ENCODE measurements at regions not wholly inside any gene's neighbourhood (a gene's known extent, or its start where the extent isn't known, plus 50 kb on each side); places are given as distances from the start of the nearest gene placed in this dataset.

GRCh38 chr1:25099343-25099951 lies 132.9 kb downstream of the SYF2 start:
- Mint-ChIP-seq H3K9me3 (no peaks in the 10 kb centered on the region), H3K36me3 (no peaks in the 10 kb centered on the region), H3K4me1 (peaks cover 71 to 78% (median 75%) of the 10 kb centered on the region in 3 donors), H3K27me3 (no peaks in the 10 kb centered on the region), H3K4me3 (peak overlapping the region; percentile 34 to 89 (median 76)), H3K27ac (peak overlapping the region; percentile 25 to 95 (median 90))
- DNase-seq = peak; percentile 22 to 78 (median 44)
- Histone ChIP-seq H3K27ac (ENCODE audit: low read depth, low read length) (peak overlapping the region; percentile 0), H3K27me3 (ENCODE audit: insufficient read depth, low read length, poor library complexity, severe bottlenecking) (no peaks in the 10 kb centered on the region), H3K4me1 (ENCODE audit: insufficient read depth, low read length) (peaks cover 71% of the 10 kb centered on the region), H3K4me3 (ENCODE audit: low read length) (peak overlapping the region; percentile 30), H3K9me3 (ENCODE audit: low read length) (no peaks in the 10 kb centered on the region), H3K36me3 (ENCODE audit: insufficient read depth, low read length) (no peaks in the 10 kb centered on the region)
- POLR2A ChIA-PET = interaction anchor here (0.5 to 3.9 kb wide), 12 partner anchors 34 to 252 kb away, joined by 3 to 20 read pairs (median 4); partner anchors contain the start of genes RUNX3 and SYF2
- CTCF ChIA-PET = interaction anchor here (1.2 to 8.8 kb wide), 17 partner anchors 34 to 251 kb away, joined by 3 to 114 read pairs (median 8); partner anchors contain the start of gene RUNX3

DNA sequence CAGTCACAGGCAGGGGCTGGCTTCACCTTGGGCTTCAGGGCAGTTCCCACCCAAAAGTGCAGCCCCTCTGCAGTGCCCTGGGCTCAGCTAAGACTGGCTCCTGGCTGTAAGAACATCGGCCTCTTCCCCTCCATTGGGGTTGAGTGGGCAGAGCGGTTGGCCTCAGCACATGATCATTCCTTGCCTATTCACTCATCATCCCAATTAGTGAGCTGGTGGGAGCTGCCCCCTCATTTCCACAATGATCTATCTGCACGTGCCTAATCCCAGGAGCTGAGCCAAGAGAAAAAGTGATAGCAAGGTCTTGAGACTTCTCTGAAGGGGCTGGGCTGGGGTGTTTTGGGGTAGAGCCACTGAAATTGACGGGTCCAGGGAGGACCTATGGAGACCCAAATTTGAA lies 133.6 kb downstream of the SYF2 start:
- Mint-ChIP-seq H3K9me3 (no peaks in the 10 kb centered on the region), H3K27ac (peak overlapping the region; percentile 25 to 95 (median 90)), H3K27me3 (no peaks in the 10 kb centered on the region), H3K4me3 (peak overlapping the region; percentile 10 to 89 (median 76)), H3K36me3 (peaks cover 0 to 2% (median 0%) of the 10 kb centered on the region in 3 donors), H3K4me1 (peaks cover 78 to 85% (median 82%) of the 10 kb centered on the region in 3 donors)
- no peak for DNase-seq
- no peaks in the 10 kb centered on the region for H3K27me3 ChIP-seq (ENCODE audit: insufficient read depth, low read length, poor library complexity, severe bottlenecking)
- H3K4me1 ChIP-seq (ENCODE audit: insufficient read depth, low read length) = peaks cover 78% of the 10 kb centered on the region
- H3K4me3 ChIP-seq (ENCODE audit: low read length) = peak overlapping the region; percentile 30
- POLR2A ChIA-PET = interaction anchor here (1.4 to 3.9 kb wide), 6 partner anchors 33 to 170 kb away, joined by 3 to 20 read pairs (median 10); partner anchors contain the start of gene RUNX3
- H3K9me3 ChIP-seq (ENCODE audit: low read length) = no peaks in the 10 kb centered on the region
- CTCF ChIA-PET = interaction anchor here (1.2 to 8.8 kb wide), 10 partner anchors 34 to 250 kb away, joined by 3 to 114 read pairs (median 20); partner anchors contain the start of gene RUNX3
- no peaks in the 10 kb centered on the region for H3K36me3 ChIP-seq (ENCODE audit: insufficient read depth, low read length)
- H3K27ac ChIP-seq (ENCODE audit: low read depth, low read length) = no peak overlapping the region

DNA sequence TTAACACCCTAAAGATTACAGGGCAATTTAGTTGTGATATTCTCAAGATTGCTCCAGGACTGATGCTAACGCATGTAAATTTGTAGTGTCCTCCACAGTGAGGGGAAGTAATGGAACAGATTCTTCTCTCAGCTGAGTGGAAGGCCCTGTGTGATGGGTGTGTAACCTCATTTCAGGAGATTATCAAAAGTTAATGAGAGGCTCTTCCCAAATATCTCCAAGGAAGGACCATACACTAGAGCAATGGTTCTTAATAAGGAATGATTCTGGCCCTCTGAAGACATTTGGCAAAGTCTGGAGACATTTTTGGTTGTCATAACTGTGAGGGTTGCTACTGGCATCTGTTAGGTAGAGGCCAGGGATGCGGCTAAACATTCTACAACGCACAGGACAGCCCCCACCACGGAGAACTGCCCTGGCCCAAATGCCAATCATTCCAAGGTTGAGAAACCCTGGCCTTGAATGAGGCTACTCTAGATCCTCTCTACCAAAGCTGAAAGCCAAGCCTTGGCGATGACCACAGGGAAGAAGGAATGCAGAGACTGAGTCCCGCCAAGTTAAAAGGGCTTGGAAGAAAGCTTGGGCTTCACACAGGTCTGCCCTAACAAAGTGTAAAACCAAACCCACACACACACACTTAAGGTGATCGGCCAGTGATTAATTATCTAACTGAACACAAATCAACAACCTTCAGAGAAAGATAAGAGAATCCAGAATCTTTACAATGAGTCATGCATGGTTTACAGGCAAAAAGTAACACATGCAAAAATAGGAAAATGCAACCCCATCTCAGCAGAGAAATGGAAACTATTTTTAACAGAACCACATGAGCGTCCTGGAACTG lies 135.8 kb downstream of the SYF2 start:
- no peak for DNase-seq
- H3K36me3 Mint-ChIP-seq = peaks cover 0 to 2% (median 0%) of the 10 kb centered on the region in 3 donors
- H3K27me3 Mint-ChIP-seq = no peaks in the 10 kb centered on the region
- no peaks in the 10 kb centered on the region for H3K9me3 ChIP-seq (ENCODE audit: low read length)
- H3K4me1 Mint-ChIP-seq = peaks cover 79 to 97% (median 85%) of the 10 kb centered on the region in 3 donors
- no peaks in the 10 kb centered on the region for H3K36me3 ChIP-seq (ENCODE audit: insufficient read depth, low read length)
- peak overlapping the region; percentile 44 to 89 (median 78) for H3K4me3 Mint-ChIP-seq
- H3K27me3 ChIP-seq (ENCODE audit: insufficient read depth, low read length, poor library complexity, severe bottlenecking) = no peaks in the 10 kb centered on the region
- H3K4me1 ChIP-seq (ENCODE audit: insufficient read depth, low read length) = peaks cover 75% of the 10 kb centered on the region
- POLR2A ChIA-PET = interaction anchor here (1.0 kb wide), 1 partner anchor 31 kb away, joined by 6 read pairs; no protein-coding TSS in a partner anchor
- H3K27ac ChIP-seq (ENCODE audit: low read depth, low read length) = no peak overlapping the region
- peak overlapping the region; percentile 84 to 98 (median 90) for H3K27ac Mint-ChIP-seq
- H3K9me3 Mint-ChIP-seq = no peaks in the 10 kb centered on the region
- CTCF ChIA-PET = interaction anchor here (0.9 to 8.8 kb wide), 10 partner anchors 16 to 249 kb away, joined by 3 to 114 read pairs (median 5); partner anchors contain the start of gene RUNX3
- H3K4me3 ChIP-seq (ENCODE audit: low read length) = no peak overlapping the region

GRCh38 chr1:25095635-25096200 lies 136.6 kb downstream of the SYF2 start:
- H3K4me1 Mint-ChIP-seq = peaks cover 71 to 96% (median 77%) of the 10 kb centered on the region in 3 donors

GRCh38 chr1:25094995-25095394 lies 137.3 kb downstream of the SYF2 start:
- Mint-ChIP-seq H3K9me3 (no peaks in the 10 kb centered on the region), H3K4me3 (peak overlapping the region in 6 of 7 donors; percentile 35 to 89 (median 80)), H3K27ac (peak overlapping the region; percentile 45 to 98 (median 93)), H3K4me1 (peaks cover 65 to 91% (median 70%) of the 10 kb centered on the region in 3 donors), H3K36me3 (peaks cover 0 to 2% (median 0%) of the 10 kb centered on the region in 3 donors), H3K27me3 (no peaks in the 10 kb centered on the region)
- Histone ChIP-seq H3K27me3 (ENCODE audit: insufficient read depth, low read length, poor library complexity, severe bottlenecking) (no peaks in the 10 kb centered on the region), H3K4me1 (ENCODE audit: insufficient read depth, low read length) (peaks cover 62% of the 10 kb centered on the region), H3K4me3 (ENCODE audit: low read length) (no peak overlapping the region), H3K27ac (ENCODE audit: low read depth, low read length) (no peak overlapping the region), H3K36me3 (ENCODE audit: insufficient read depth, low read length) (no peaks in the 10 kb centered on the region), H3K9me3 (ENCODE audit: low read length) (no peaks in the 10 kb centered on the region)
- POLR2A ChIA-PET = no interaction called here
- DNase-seq = no peak
- CTCF ChIA-PET = interaction anchor here (0.9 to 8.8 kb wide), 7 partner anchors 24 to 247 kb away, joined by 3 to 114 read pairs (median 4); partner anchors contain the start of gene RUNX3

More at GRCh38 chr1:25095635-25096200, 136.6 kb downstream of the SYF2 start:
- Histone ChIP-seq H3K27ac (ENCODE audit: low read depth, low read length) (no peak overlapping the region), H3K4me3 (ENCODE audit: low read length) (peak overlapping the region; percentile 38), H3K9me3 (ENCODE audit: low read length) (no peaks in the 10 kb centered on the region), H3K4me1 (ENCODE audit: insufficient read depth, low read length) (peaks cover 69% of the 10 kb centered on the region), H3K36me3 (ENCODE audit: insufficient read depth, low read length) (no peaks in the 10 kb centered on the region), H3K27me3 (ENCODE audit: insufficient read depth, low read length, poor library complexity, severe bottlenecking) (no peaks in the 10 kb centered on the region)
- DNase-seq = peak in 3 of 5 donors; percentile 43 to 57 (median 53)
- Mint-ChIP-seq H3K27ac (peak overlapping the region; percentile 84 to 98 (median 90)), H3K27me3 (no peaks in the 10 kb centered on the region), H3K9me3 (no peaks in the 10 kb centered on the region), H3K36me3 (peaks cover 0 to 2% (median 0%) of the 10 kb centered on the region in 3 donors), H3K4me3 (peak overlapping the region; percentile 44 to 89 (median 78))
- ChIA-PET POLR2A (interaction anchor here (1.0 kb wide), 1 partner anchor 30 kb away, joined by 6 read pairs; no protein-coding TSS in a partner anchor), CTCF (interaction anchor here (0.9 to 8.8 kb wide), 8 partner anchors 15 to 248 kb away, joined by 3 to 114 read pairs (median 4); partner anchors contain the start of gene RUNX3)

GRCh38 chr1:25094229-25094628 lies 138.1 kb downstream of the SYF2 start:
- H3K36me3 ChIP-seq (ENCODE audit: insufficient read depth, low read length) = no peaks in the 10 kb centered on the region
- H3K36me3 Mint-ChIP-seq = peaks cover 0 to 2% (median 0%) of the 10 kb centered on the region in 3 donors
- no peak for DNase-seq
- H3K4me1 ChIP-seq (ENCODE audit: insufficient read depth, low read length) = peaks cover 54% of the 10 kb centered on the region
- H3K27ac Mint-ChIP-seq = peak overlapping the region in 6 of 8 donors; percentile 33 to 87 (median 58)
- POLR2A ChIA-PET = no interaction called here
- H3K27ac ChIP-seq (ENCODE audit: low read depth, low read length) = no peak overlapping the region
- peaks cover 58 to 83% (median 62%) of the 10 kb centered on the region in 3 donors for H3K4me1 Mint-ChIP-seq
- no peaks in the 10 kb centered on the region for H3K9me3 ChIP-seq (ENCODE audit: low read length)
- peaks cover 0 to 2% of the 10 kb centered on the region in 2 donors for H3K27me3 Mint-ChIP-seq
- CTCF ChIA-PET = interaction anchor here (0.9 to 8.8 kb wide), 4 partner anchors 24 to 246 kb away, joined by 3 to 114 read pairs (median 6); no protein-coding TSS in a partner anchor
- H3K4me3 ChIP-seq (ENCODE audit: low read length) = no peak overlapping the region
- H3K4me3 Mint-ChIP-seq = peak overlapping the region in 3 of 7 donors; percentile 8 to 29 (median 15)
- no peaks in the 10 kb centered on the region for H3K9me3 Mint-ChIP-seq
- no peaks in the 10 kb centered on the region for H3K27me3 ChIP-seq (ENCODE audit: insufficient read depth, low read length, poor library complexity, severe bottlenecking)

GRCh38 chr1:25091658-25092057 lies 140.6 kb downstream of the SYF2 start:
- Histone ChIP-seq H3K36me3 (ENCODE audit: insufficient read depth, low read length) (no peaks in the 10 kb centered on the region), H3K9me3 (ENCODE audit: low read length) (no peaks in the 10 kb centered on the region), H3K4me3 (ENCODE audit: low read length) (no peak overlapping the region), H3K4me1 (ENCODE audit: insufficient read depth, low read length) (peaks cover 30% of the 10 kb centered on the region), H3K27ac (ENCODE audit: low read depth, low read length) (no peak overlapping the region), H3K27me3 (ENCODE audit: insufficient read depth, low read length, poor library complexity, severe bottlenecking) (no peaks in the 10 kb centered on the region)
- H3K27me3 Mint-ChIP-seq = peaks cover 0 to 2% of the 10 kb centered on the region in 2 donors
- ChIA-PET CTCF (interaction anchor here (1.4 kb wide), 1 partner anchor 9 kb away, joined by 4 read pairs; no protein-coding TSS in a partner anchor), POLR2A (no interaction called here)
- H3K9me3 Mint-ChIP-seq = no peaks in the 10 kb centered on the region
- peaks cover 39 to 76% (median 44%) of the 10 kb centered on the region in 3 donors for H3K4me1 Mint-ChIP-seq
- peak overlapping the region in 1 of 8 donors; percentile 33 for H3K27ac Mint-ChIP-seq
- no peak overlapping the region for H3K4me3 Mint-ChIP-seq
- peaks cover 0 to 2% (median 0%) of the 10 kb centered on the region in 3 donors for H3K36me3 Mint-ChIP-seq
- no peak for DNase-seq
